GM04503 (cell line): ENCODE measurements at regions not wholly inside any gene's neighbourhood (a gene's known extent, or its start where the extent isn't known, plus 50 kb on each side); places are given as distances from the start of the nearest gene placed in this dataset.

Source experiments
- DNase-seq: peaks from one replicate; pipeline ENCODE4 v3.0.0-alpha.2; 2012; ENCODE audit warnings: low read depth

GRCh38 chr20:6560978-6561377 lies 206.5 kb upstream of the BMP2 start:
- no peak for DNase-seq

- no peak for DNase-seq
Observed at GRCh38 chr20:6559791-6560190, 207.7 kb upstream of the BMP2 start.

GRCh38 chr20:6558341-6558740 lies 209.1 kb upstream of the BMP2 start:
- DNase-seq, result no peak

- DNase-seq, result peak; percentile 76
Observed at GRCh38 chr20:6533761-6534479, 233.6 kb upstream of the BMP2 start.

GRCh38 chr20:6533351-6533750 lies 234.1 kb upstream of the BMP2 start:
- peak; percentile 17 for DNase-seq

GRCh38 chr20:6530779-6531315 lies 236.6 kb upstream of the BMP2 start:
- no peak for DNase-seq

GRCh38 chr20:6530254-6530653 lies 237.2 kb upstream of the BMP2 start:
- DNase-seq, result no peak

- no peak for DNase-seq
Observed at GRCh38 chr20:6525447-6526303, 241.8 kb upstream of the BMP2 start.

GRCh38 chr20:6524305-6524704 lies 243.2 kb upstream of the BMP2 start:
- no peak for DNase-seq

- no peak for DNase-seq
Observed at GRCh38 chr20:6519556-6519955, 247.9 kb upstream of the BMP2 start.

- no peak for DNase-seq
Observed at GRCh38 chr20:6515261-6515660, 252.2 kb upstream of the BMP2 start.

- no peak for DNase-seq
Observed at GRCh38 chr20:6513599-6513998, 253.9 kb upstream of the BMP2 start.

- no peak for DNase-seq
Observed at GRCh38 chr20:6509374-6509773, 258.1 kb upstream of the BMP2 start.

- no peak for DNase-seq
Observed at GRCh38 chr20:6506906-6507305, 260.6 kb upstream of the BMP2 start.

GRCh38 chr20:6504826-6505225 lies 262.7 kb upstream of the BMP2 start:
- DNase-seq, result no peak

GRCh38 chr20:6504179-6504578 lies 263.3 kb upstream of the BMP2 start:
- DNase-seq, result no peak

- DNase-seq, result no peak
Observed at GRCh38 chr20:6502999-6503398, 264.5 kb upstream of the BMP2 start.

GRCh38 chr20:6502219-6502618 lies 265.3 kb upstream of the BMP2 start:
- DNase-seq, result no peak

- DNase-seq, result no peak
Observed at GRCh38 chr20:6501061-6501460, 266.4 kb upstream of the BMP2 start.

GRCh38 chr20:6499566-6499965 lies 267.9 kb upstream of the BMP2 start:
- no peak for DNase-seq

- no peak for DNase-seq
Observed at GRCh38 chr20:6496874-6497273, 270.6 kb upstream of the BMP2 start.

GRCh38 chr20:6495907-6496306 lies 271.6 kb upstream of the BMP2 start:
- DNase-seq, result no peak
